SK-N-SH (cell line): ENCODE measurements at regions not wholly inside any gene's neighbourhood (a gene's known extent, or its start where the extent isn't known, plus 50 kb on each side); places are given as distances from the start of the nearest gene placed in this dataset.

Experiments
- CTCF ChIA-PET: fragments of 300-600, 350-600 bp; formaldehyde crosslinking; extraction: SDS; loops from one replicate; lab custom pipeline; 2021; lab: Yijun Ruan, JAX
- POLR2A ChIA-PET: fragments of 350-600 bp; sonication (Branson Sonifier 250); formaldehyde crosslinking; extraction: SDS; loops from one replicate; lab custom pipeline; 2020; ENCODE audit warnings: antibody characterized with exemption, inconsistent platforms; lab: Yijun Ruan, JAX
- DNase-seq: peaks from one replicate; pipeline ENCODE4 v3.0.0; 2012
- H2AFZ ChIP-seq: fragments of 200-600 bp; sonication (generic); 2 replicates; pipeline ENCODE4 v1.8.1; 2016; ENCODE audit warnings: antibody characterized with exemption, mild to moderate bottlenecking, low read depth
- H3F3A ChIP-seq: fragments of 200-600 bp; sonication (generic); replicated peaks from 2 replicates; pipeline ENCODE3; 2016; ENCODE audit warnings: antibody characterized with exemption, mild to moderate bottlenecking; ENCODE audit not compliant: insufficient read depth
- H3K27ac ChIP-seq, 2 experiments: fragments of 200-500 bp in 1 of 2; fragments of 200-600 bp in 1 of 2; sonication (Bioruptor generic) in 1 of 2; sonication (generic), shearing (Covaris generic) in 1 of 2; 2 replicates each; pipeline versions ENCODE4 v1.5.1 to v1.6.1; 2014 to 2016; ENCODE audit warnings: low read depth in 2 of 2, inconsistent platforms in 1 of 2, low read length in 1 of 2, mild to moderate bottlenecking in 1 of 2, mixed read lengths in 1 of 2
- H3K27me3 ChIP-seq: fragments of 200-600 bp; sonication (generic), shearing (Covaris generic); 2 replicates; pipeline ENCODE4 v1.6.1; 2016; ENCODE audit warnings: mixed run types; ENCODE audit not compliant: insufficient read depth
- H3K36me3 ChIP-seq, 2 experiments: fragments of 200-500 bp in 1 of 2; fragments of 200-600 bp in 1 of 2; sonication (Bioruptor generic) in 1 of 2; sonication (generic) in 1 of 2; replicated peaks in 1 of 2; 2 replicates each; pipeline versions ENCODE3 to v1.5.1; 2014 to 2016; ENCODE audit warnings: low read length in 1 of 2, mild to moderate bottlenecking in 1 of 2; ENCODE audit not compliant: insufficient read depth in 2 of 2, control insufficient read depth in 1 of 2
- H3K4me1 ChIP-seq, 2 experiments: fragments of 200-500 bp in 1 of 2; fragments of 200-600 bp in 1 of 2; sonication (Bioruptor generic) in 1 of 2; sonication (generic), shearing (Covaris generic) in 1 of 2; 2 replicates each; pipeline versions ENCODE4 v1.5.1 to v1.6.1; 2014 to 2016; ENCODE audit warnings: low read depth in 1 of 2, low read length in 1 of 2, mixed run types in 1 of 2; ENCODE audit not compliant: insufficient read depth in 2 of 2, control insufficient read depth in 1 of 2
- H3K4me2 ChIP-seq: fragments of 200-600 bp; sonication (generic), shearing (Covaris generic); 2 replicates; pipeline ENCODE4 v1.6.1; 2017; ENCODE audit warnings: mixed run types
- H3K4me3 ChIP-seq, 2 experiments: fragments of 200-500 bp in 1 of 2; fragments of 200-600 bp in 1 of 2; sonication (Bioruptor generic) in 1 of 2; sonication (generic), shearing (Covaris generic) in 1 of 2; 2 replicates each; pipeline versions ENCODE4 v1.5.1 to v1.8.1; 2014 to 2016; ENCODE audit warnings: low read depth in 2 of 2, inconsistent platforms in 1 of 2, low read length in 1 of 2, mild to moderate bottlenecking in 1 of 2, mixed read lengths in 1 of 2, moderate library complexity in 1 of 2
- H3K79me2 ChIP-seq: fragments of 200-600 bp; sonication (generic); 2 replicates; pipeline ENCODE4 v1.8.1; 2017; ENCODE audit warnings: mild to moderate bottlenecking; ENCODE audit not compliant: insufficient read depth
- H3K9ac ChIP-seq: fragments of 200-600 bp; sonication (generic); 2 replicates; pipeline ENCODE4 v1.6.1; 2017; ENCODE audit warnings: mixed run types
- H3K9me2 ChIP-seq: fragments of 200-600 bp; sonication (generic); 2 replicates; pipeline ENCODE4 v1.6.1; 2017; ENCODE audit warnings: mixed run types
- H3K9me3 ChIP-seq: fragments of 200-600 bp; sonication (generic); 2 replicates; pipeline ENCODE4 v1.6.1; 2017; ENCODE audit warnings: mixed run types, mild to moderate bottlenecking, moderate library complexity
- H4K20me1 ChIP-seq: fragments of 200-600 bp; sonication (generic); 2 replicates; pipeline ENCODE4 v1.6.1; 2017; ENCODE audit warnings: mild to moderate bottlenecking, mixed run types; ENCODE audit not compliant: insufficient read depth
- CHD2 ChIP-seq: fragments of 150-350 bp; IDR thresholded peaks from 2 replicates; pipeline ENCODE4 v1.6.1; 2018; ENCODE audit warnings: low read length; ENCODE audit not compliant: partially characterized antibody
- CTCF ChIP-seq: fragments of 200-600 bp; sonication (generic); IDR thresholded peaks from 2 replicates; pipeline ENCODE4 v1.6.1; 2017; ENCODE audit warnings: antibody characterized with exemption, mild to moderate bottlenecking, moderate library complexity
- EZH2phosphoT487 ChIP-seq: fragments of 200-600 bp; sonication (generic); IDR thresholded peaks from 2 replicates; pipeline ENCODE4 v1.6.1; 2017; ENCODE audit warnings: low read depth, mixed run types, mild to moderate bottlenecking, antibody characterized with exemption, moderate library complexity, borderline replicate concordance
- FOSL2 ChIP-seq: IDR thresholded peaks from 2 replicates; pipeline ENCODE4 v1.4.0; 2012; ENCODE audit warnings: low read depth, mild to moderate bottlenecking, moderate library complexity, borderline replicate concordance
- FOXJ3 ChIP-seq: sonication (generic); formaldehyde crosslinking; IDR thresholded peaks from 2 replicates; pipeline ENCODE4 v1.5.1; 2020; ENCODE audit warnings: mild to moderate bottlenecking, missing genetic modification reagents
- FOXM1 ChIP-seq: IDR thresholded peaks from 2 replicates; pipeline ENCODE4 v1.4.0; 2012; ENCODE audit warnings: low read depth, mild to moderate bottlenecking
- GATA2 ChIP-seq: sonication (generic); formaldehyde crosslinking; IDR thresholded peaks from 2 replicates; pipeline ENCODE4 v1.5.0; 2020; ENCODE audit warnings: mild to moderate bottlenecking, missing genetic modification reagents
- JUND ChIP-seq: IDR thresholded peaks from 2 replicates; pipeline ENCODE4 v1.4.0; 2012
- MAX ChIP-seq: IDR thresholded peaks from 2 replicates; pipeline ENCODE4 v1.4.0; 2012; ENCODE audit warnings: low read depth
- PBX3 ChIP-seq: IDR thresholded peaks from 2 replicates; pipeline ENCODE4; 2012
- RCOR1 ChIP-seq: fragments of 150-350 bp; IDR thresholded peaks from 2 replicates; pipeline ENCODE4 v1.6.1; 2017; ENCODE audit warnings: antibody characterized with exemption, low read length
- RFX5 ChIP-seq: IDR thresholded peaks from 2 replicates; pipeline ENCODE4 v1.6.1; 2012; ENCODE audit warnings: mild to moderate bottlenecking, improper control_type of control experiment, low read length
- SIN3A ChIP-seq: IDR thresholded peaks from 2 replicates; pipeline ENCODE4 v1.6.1; 2012; ENCODE audit warnings: low read depth, mild to moderate bottlenecking, low read length, moderate library complexity, borderline replicate concordance
- TAF1 ChIP-seq: IDR thresholded peaks from 2 replicates; pipeline ENCODE4 v1.6.1; 2012; ENCODE audit warnings: low read depth, mild to moderate bottlenecking, low read length, moderate library complexity, borderline replicate concordance
- ZBTB33 ChIP-seq: IDR thresholded peaks from 2 replicates; pipeline ENCODE4 v1.4.0; 2012; ENCODE audit warnings: low read depth, borderline replicate concordance
- WGBS: methylation state at CpG from one replicate; pipeline ENCODE4 v1.1.6; 2017; ENCODE audit warnings: low lambda C conversion rate; 5-methylcytosine and 5-hydroxymethylcytosine counted together
- TF ChIP-seq, protein P1 (sequence below): IDR thresholded peaks from 2 replicates; pipeline ENCODE4 v1.4.0; 2012; ENCODE audit warnings: low read depth, borderline replicate concordance
- TF ChIP-seq, protein P2 (sequence below): fragments of 150-350 bp; IDR thresholded peaks from 2 replicates; pipeline ENCODE4 v1.6.1; 2016; ENCODE audit warnings: mild to moderate bottlenecking, low read depth, low read length

DNA sequence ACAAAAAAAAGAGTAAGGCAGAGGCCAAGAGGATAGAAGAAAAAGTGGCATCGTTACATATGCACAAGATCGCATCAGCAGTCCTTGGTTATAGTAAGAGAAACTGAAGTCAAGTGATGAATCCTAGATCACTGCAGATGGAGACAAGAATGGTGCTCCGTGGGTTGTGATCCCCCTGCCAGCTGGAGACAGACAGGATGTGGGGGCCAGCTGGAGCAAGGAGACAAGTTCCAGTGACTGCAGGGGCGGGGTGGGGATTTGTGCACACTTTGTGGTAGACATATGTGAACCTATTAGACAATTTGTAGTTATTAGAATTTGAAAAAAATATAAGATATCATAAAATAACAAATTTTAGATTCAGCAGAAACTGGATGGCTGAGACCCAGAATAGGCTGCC is 697.9 kb upstream of the ADAMTS16 start:
- 0 out of 2 replicates have a peak, but pooled peaks cover 4% of the 10 kb centered on the region for H3K9me3 ChIP-seq
- H3K4me3 ChIP-seq: no peak overlapping the region
- H3K9ac ChIP-seq: no peak overlapping the region
- H3K4me2 ChIP-seq: no peak overlapping the region
- H3K4me1 ChIP-seq: no peaks in the 10 kb centered on the region
- H3K79me2 ChIP-seq: no peaks in the 10 kb centered on the region
- no peak overlapping the region for H3K27ac ChIP-seq
- H3F3A ChIP-seq: no peaks in the 10 kb centered on the region
- no peaks in the 10 kb centered on the region for H3K9me2 ChIP-seq
- TF ChIP-seq ZBTB33 (no peak), CHD2 (no peak), CTCF (no peak), RCOR1 (no peak), FOXM1 (no peak), PBX3 (no peak), GATA2 (CRISPR knock-in tag) (no peak), MAX (no peak)
- TF ChIP-seq, protein P1, sequence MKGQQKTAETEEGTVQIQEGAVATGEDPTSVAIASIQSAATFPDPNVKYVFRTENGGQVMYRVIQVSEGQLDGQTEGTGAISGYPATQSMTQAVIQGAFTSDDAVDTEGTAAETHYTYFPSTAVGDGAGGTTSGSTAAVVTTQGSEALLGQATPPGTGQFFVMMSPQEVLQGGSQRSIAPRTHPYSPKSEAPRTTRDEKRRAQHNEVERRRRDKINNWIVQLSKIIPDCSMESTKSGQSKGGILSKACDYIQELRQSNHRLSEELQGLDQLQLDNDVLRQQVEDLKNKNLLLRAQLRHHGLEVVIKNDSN: no peak
- no peaks in the 10 kb centered on the region for H4K20me1 ChIP-seq
- no peak overlapping the region for H2AFZ ChIP-seq
- CTCF ChIA-PET: no interaction called here
- POLR2A ChIA-PET: no interaction called here
- DNase-seq: no peak
- no peaks in the 10 kb centered on the region for H3K36me3 ChIP-seq
- WGBS: 14% methylated on average over 4 of the region's 4 CpGs
- H3K27me3 ChIP-seq: no peaks in the 10 kb centered on the region

DNA sequence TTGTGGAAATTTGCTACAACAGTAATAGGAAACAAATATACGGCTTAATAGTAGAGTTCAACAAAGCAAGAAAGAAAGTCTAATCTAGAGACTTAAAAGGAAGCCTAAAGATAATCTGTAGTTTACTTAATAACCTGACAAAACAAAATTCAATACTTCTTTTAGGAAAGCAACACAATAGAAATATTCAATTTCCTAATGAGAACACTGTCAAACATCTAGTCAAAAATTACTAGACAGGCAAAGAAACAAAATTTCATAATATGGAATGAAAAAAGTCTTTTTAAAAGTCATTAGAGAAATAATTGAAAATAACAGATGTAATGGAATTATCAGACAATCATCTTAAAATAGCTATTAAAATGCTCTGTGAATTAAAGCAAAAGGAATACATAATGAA is 692.5 kb upstream of the ADAMTS16 start:
- Histone ChIP-seq H3K27me3 (no peaks in the 10 kb centered on the region), H3K4me1 (no peaks in the 10 kb centered on the region), H3K9me2 (no peaks in the 10 kb centered on the region), H3K4me3 (no peak overlapping the region), H3K36me3 (no peaks in the 10 kb centered on the region), H3K4me2 (no peak overlapping the region), H2AFZ (no peak overlapping the region), H3K79me2 (no peaks in the 10 kb centered on the region), H3K9ac (no peak overlapping the region), H4K20me1 (no peaks in the 10 kb centered on the region), H3K27ac (no peak overlapping the region), H3F3A (no peaks in the 10 kb centered on the region), H3K9me3 (peaks cover 15% of the 10 kb centered on the region)
- ChIA-PET POLR2A (no interaction called here), CTCF (no interaction called here)
- 9% methylated on average over 1 of the region's 1 CpG for WGBS
- no peak for DNase-seq
- TF ChIP-seq, protein P1: no peak
- TF ChIP-seq, protein P2, sequence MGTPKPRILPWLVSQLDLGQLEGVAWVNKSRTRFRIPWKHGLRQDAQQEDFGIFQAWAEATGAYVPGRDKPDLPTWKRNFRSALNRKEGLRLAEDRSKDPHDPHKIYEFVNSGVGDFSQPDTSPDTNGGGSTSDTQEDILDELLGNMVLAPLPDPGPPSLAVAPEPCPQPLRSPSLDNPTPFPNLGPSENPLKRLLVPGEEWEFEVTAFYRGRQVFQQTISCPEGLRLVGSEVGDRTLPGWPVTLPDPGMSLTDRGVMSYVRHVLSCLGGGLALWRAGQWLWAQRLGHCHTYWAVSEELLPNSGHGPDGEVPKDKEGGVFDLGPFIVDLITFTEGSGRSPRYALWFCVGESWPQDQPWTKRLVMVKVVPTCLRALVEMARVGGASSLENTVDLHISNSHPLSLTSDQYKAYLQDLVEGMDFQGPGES: no peak
- TF ChIP-seq TAF1: no peak
- no peak for TF ChIP-seq EZH2phosphoT487
- TF ChIP-seq JUND: no peak
- no peak for TF ChIP-seq SIN3A
- TF ChIP-seq RCOR1: no peak
- TF ChIP-seq RFX5: no peak
- TF ChIP-seq CTCF: no peak
- TF ChIP-seq FOXJ3 (CRISPR knock-in tag): no peak
- TF ChIP-seq FOSL2: no peak
